HG03378 (cell line): ENCODE measurements at regions not wholly inside any gene's neighbourhood (a gene's known extent, or its start where the extent isn't known, plus 50 kb on each side); places are given as distances from the start of the nearest gene placed in this dataset.
A peak's percentile ranks its signal among the peaks of the same experiment; 100 is the strongest.

Experiments
- ATAC-seq: cut with Tn5 transposase; IDR thresholded peaks from one replicate; pipeline ENCODE4 v1.9.1; 2021; ENCODE audit warnings: mild to moderate bottlenecking, moderate library complexity; ENCODE audit not compliant: unreplicated experiment

DNA sequence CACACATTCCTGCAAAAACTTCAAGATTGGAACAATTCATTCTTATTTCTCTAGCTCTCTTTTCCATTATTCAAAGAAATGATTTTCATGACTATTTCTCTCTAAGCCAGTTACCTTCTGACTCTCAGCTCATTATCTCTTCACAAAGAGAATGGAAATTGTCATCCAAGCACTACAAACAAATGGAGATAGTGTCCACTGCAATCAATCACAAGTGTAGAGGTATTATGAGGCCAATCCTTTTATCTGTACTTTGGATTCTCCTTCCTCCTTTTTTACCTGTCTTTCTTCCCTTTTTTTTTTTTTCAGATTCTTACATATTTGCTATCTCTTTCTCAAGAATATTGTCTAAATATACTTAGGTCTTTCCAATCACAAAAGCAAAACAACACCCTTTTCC, 497.7 kb upstream of the MEF2C start:
- no peak for ATAC-seq

DNA sequence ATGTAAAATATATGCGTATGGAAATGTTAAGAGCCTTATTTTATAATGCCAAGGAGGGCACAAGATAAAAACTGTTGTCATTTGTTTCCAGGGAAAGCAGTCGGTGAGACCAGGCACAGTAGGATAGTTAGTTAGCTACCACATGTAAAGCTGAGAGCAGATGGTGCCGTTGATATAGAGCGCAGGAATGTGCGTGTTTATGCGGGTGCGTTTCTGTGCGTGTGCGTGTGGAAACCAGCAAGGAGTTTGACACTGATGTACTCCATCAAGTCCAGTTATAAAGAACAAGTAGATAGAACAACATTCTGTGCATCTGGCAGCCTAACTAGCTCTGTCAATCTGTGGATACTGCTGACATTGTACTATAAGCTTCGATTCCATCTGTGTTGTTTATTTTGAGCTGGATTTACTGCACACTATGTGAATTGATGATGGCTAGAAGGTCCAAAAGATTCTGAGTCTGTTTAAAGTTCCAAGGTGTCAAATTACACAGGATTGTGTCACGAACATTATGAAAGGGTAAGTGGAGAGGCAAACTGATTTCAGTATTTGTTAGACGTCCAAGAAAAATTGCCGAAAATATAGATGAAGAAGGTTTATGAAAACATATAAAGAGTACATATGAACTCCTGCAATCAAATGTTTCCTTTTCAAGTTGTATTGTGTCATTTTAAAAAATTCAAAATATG, 494.9 kb upstream of the MEF2C start:
- ATAC-seq: no peak

DNA sequence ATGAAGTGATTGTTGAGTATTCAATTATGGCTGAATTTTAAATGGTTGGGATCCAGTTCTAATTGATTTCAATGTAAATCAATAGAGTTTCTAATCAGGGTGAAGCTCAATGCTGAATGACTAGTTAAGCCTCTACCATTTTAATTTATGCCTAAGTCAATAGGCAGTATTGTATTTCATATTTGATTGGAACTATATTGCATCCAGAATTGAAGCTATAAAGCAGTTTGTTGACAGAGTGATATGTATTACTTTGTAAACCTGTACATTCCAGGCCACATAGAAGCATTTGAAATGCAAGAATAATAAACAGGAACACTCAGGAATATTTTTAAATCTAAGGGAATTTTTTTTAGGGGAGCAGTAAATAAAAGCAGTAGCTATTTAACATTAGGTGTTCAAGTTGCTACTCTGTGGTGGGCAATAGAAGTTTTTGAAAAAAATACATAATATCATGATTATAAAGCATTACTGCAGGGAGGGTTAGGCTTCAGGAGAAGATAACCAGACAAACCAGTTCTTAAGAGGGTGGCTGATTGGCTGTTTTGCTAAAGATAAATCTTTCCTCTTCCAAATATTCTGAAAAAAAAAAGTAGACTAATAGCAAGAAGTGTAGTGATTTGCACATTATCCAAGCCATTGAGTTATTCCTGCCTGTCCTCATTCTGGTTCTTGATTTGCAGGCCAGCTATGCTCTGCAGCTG, 492.0 kb upstream of the MEF2C start:
- no peak for ATAC-seq

DNA sequence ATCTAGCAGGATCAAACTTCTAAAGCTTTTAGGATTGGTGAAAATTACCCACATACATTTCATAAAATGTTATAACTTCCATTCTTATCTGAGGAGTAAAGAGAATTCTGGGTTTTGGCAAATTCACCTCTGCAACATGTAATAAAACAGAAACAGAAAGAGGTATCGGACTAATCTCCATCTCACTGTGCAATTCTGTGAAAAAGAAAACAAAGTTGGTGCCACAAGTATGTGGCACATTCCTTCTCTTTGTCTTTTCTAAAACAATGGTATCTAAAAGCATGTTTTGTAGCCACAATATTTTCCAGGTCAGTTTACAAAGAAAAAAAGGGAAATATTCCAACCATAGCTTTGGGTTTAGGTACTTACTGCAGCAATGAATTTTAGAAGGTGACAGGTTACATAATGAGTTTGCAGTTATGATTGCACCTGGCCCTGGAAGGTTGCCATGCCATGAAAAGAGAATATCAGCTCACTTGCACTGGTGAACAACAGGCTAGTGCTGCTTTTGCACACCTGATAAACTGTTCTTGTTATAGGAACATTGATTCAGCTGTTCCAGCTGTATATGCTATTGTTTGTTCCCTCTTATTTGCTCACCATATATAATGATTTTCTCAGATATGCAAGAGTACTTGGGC, 491.3 kb upstream of the MEF2C start:
- ATAC-seq: no peak

DNA sequence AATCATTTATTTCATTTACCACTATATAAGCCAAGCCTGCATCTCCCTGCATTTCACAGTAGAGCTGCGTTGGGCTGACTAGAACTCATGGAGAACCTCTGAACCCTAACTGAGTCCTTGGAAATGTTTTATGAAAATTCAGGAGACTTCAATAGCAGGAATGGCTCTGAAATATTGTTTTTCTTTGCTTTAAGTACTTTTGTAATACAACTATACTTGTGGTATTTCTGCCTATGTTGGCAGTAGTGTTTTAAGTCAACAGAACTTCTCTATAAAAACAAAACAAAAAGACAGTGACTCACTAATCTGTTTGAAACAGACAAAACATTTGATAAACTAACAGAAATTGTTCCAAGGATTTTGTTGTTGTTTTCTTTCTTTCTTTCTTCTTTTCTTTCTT, 489.2 kb upstream of the MEF2C start:
- no peak for ATAC-seq

DNA sequence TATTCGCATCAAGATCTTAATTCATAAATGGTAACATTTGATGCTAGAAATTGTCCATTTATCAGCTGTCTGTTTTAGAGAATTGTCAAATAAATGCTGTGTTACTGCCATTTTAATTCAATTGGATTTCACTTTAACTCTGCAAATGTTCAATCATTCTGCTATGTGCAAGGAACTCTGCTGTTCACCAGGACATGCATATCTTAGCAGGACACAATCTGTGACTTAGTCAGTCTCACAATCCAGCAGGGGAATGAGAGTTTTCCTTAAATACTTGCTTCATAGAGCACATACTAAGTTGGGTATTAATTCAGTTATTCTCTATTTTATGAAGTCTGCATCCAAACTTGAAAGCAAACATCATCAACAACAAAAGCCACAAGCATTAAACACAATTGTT, 488.7 kb upstream of the MEF2C start:
- ATAC-seq: no peak

DNA sequence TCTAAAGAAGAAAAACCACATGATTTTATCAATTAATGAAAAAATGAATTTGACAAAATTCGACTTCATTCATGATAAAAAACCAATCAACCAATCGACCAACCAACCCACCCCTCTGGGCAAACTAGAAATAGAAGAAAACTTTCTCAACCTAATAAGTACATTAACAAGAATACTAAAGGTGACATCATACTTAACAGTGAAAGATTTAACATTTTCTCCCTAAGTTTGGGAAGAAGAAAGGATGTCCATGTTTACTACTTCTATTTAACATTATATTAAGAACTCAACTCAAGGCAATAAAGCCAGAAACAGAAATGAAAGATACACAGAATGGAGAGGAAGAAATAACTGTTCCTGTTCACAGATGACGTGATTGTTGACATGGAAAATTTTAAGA, 476.1 kb upstream of the MEF2C start:
- no peak for ATAC-seq

DNA sequence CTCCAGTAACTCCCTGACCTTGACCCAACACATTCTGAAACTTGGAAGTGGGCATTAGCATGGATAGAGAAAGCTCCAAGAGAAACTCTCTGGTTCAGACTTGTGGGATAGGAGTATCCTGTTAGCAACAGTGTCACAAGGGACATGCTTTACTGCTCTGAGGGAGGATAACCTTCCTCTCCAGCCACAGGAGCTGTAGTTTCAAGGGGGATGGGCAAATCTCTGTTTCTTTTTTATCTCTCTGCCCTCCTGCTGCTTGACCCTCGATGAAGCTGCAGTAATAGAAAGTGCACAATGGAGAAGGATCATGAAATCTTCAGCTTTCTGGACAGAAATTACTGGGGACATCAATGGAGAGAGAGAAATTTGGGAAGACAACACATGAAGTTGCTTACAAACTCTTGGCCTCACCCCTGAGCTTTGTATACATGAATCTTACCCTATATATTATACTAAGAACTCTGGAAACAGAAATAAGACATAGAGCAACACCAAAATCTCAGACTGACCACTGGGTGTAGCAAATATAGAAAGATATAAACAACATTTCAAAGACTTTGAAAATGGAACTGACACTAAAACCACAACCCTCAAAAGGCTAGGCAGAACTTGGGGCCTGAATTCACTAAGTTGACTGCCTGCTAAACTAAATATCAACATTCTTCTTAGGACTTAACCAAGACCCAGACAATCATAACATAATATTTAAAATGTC, 471.0 kb upstream of the MEF2C start:
- peak; percentile 53 for ATAC-seq

DNA sequence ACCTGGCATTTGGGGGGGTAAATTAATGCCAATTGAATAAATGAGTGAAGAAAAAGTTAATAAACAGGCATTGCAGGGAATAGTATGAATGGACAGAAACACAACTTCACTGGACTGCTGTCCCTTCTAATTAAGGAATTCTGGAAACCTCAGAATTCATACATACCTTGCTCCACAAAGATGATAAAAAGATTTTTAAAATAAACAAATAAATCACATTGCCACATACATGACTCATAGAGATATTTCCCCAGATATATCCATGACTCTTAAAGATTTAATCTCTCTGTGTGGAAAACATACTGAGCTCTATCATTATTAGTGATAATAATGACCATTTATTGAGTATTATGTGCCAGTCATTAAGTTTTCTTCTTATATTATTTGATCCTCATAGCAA, 469.0 kb upstream of the MEF2C start:
- ATAC-seq: no peak

DNA sequence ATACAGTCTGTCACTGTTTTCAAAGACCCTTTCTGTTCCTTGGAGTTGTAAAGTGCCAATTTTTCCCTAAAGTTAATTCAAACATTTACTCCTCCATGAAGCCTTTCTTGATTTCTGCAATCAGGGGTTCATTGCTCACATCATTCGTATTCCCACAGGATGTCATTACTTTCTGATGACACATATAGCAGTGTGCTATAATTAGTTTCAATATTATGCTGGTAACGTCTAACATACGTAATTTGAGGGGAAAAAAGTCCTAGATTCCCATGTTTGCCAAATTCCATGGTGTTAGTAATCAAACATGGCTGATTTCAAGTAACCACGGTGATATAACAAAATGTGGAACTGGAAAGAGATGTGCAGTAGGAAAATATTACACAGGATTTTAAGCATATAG, 468.2 kb upstream of the MEF2C start:
- ATAC-seq: no peak

DNA sequence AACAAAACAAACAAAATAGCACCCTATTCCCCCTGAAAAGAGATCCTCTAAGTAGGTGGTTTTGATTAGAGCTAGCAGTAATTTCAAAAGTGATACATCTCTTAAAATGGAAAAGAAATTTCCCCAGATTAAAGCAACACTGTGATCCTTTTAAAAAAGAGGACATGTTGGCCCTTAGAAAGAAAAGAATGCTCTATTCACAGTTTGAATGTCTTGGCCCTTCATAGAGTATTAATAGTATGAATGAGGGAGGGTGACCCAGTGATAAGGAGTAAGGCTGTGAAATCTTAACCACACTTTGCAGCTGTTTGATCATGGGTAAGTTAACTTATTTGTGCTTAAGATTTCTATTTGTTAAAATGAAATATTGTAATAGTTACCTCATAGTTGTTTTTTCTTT, 467.7 kb upstream of the MEF2C start:
- ATAC-seq: no peak

DNA sequence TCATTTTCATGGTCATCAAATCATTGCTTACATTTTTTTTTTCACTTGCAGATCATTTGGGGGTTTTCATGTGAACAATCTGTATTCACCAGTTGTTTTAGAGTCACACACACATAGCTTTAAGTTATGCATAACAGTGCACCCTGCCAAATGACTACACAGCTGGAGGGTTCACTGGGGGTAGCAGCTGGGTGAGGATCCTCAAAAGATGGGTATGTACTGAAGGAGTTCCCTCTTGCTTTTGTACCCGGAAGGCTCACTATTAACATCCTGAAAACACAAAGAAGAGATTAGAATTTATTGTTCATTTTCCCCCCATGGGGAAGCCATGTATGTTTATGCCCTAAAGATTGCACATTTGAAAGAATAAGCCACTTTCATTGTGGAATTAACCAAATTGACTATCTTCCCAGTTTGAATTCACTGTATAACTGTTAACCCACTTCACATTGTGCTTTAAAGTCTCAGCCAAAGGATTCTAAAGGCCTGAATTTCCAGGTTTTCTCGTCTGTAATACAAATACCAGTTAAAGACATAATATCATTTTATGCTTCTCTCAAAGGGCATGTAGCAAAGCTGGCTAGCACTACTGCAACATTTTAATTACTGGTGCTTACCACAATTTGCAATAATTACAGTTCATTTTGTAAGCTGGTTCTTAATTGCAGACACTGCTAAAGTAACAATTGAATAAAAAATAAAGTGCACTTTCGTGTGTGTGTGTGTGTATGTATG, 466.4 kb upstream of the MEF2C start:
- ATAC-seq: no peak

DNA sequence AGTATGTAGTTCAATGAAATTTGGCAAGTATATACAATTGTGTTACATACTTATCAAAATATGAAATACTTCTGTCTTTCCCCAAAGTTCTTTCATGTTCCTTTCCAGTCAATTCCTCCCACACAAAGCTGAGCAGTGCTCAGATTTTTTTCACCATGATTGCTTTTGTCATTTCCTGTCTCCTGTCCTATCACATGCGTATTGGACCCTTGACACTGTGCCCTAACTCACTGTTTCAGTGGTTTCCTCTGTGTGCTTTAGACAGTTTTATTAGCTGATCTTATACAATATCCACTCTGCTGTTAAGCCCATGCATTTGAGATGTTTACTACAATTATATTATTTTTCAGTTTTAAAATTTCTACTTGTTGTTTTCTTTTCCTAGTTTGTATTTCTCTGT, 463.6 kb upstream of the MEF2C start:
- no peak for ATAC-seq

DNA sequence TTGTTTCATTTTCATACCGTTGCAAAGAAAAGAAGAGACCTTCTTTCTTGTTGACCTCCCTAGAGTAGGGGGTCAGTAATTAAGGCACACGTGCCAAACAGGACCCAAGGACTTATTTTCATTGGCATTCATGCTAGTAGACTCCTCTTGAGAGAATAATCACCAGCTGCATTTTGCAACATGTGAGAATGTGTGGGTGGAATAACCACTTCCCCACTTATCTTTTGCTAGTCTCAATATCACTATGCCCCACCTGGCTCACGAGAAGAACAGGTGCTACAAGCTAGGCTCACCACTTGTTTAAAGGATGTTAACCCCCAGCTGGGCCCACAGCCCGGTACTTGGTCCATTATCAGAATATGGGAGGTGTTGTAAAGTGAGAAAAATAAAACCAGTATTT, 460.7 kb upstream of the MEF2C start:
- peak; percentile 94 for ATAC-seq

DNA sequence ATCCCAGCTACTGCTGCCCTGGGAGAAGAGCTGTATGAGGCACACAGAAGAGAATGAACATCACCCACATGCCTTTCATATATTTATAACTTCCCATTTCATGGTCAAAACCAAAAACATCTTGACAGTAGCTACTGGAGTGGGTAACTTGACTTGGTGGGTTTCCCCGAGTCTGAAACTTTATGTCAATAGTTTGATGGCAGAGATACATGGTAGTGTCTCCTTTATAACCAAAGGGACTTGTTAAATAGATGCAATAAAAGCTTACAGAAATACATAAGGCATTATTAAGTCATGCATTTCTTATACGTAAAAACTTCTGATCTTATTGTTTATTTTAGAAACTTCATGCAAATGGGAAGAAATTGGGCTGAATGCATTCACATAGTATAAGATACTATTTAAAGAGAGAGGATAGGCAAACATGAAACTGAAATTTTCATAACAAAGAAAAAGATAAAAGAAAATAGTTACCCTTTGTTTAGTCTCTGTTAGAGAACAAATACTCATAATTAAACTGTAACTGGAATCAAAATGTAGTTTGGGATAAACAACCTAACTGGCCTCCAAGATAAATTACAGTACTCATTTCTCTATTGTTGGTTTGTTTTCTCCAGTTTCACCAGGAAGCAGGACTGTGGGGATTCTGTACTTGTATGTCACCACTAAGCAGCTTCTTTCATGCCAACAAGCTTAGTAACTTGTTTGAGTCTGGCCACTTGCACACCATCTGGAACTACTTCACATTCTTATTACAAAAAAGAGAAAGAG, 459.3 kb upstream of the MEF2C start:
- peak; percentile 29 for ATAC-seq

DNA sequence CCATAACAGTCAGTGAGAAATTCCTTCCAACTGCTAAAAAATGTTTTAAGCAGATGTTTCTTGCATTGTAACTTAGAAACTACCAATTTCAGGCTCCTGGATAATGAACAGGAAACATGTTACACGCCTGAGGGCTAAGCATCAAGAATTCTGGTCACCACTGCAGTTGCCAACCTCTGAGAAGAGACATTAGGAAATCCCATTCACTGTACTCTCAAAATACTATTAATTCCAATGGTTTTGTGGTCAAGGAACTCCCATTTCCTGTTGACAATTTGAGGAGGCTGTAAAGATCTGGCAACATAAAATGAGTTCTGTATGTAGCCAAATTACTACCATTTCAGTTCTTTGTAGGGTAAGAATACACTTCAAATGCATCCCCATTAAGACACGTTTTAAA, 456.0 kb upstream of the MEF2C start:
- no peak for ATAC-seq

DNA sequence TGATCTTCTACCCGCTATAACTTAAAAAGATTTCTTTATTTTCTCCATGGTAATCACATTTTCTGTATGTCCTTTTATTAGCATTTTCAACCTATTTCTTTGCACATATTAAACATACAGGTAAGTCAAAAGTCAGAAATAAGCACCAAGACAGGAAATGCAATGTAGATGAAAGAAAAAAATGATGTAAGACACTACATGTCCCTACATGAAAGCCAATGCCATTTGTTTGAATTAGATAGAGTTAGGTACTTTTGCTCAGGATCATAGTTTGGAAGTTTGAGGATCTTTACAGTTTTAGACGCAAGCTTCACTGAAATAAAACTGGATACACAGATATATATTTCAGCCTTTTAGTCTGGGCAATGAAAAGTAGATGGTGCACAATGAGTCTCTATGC, 453.1 kb upstream of the MEF2C start:
- ATAC-seq: no peak

DNA sequence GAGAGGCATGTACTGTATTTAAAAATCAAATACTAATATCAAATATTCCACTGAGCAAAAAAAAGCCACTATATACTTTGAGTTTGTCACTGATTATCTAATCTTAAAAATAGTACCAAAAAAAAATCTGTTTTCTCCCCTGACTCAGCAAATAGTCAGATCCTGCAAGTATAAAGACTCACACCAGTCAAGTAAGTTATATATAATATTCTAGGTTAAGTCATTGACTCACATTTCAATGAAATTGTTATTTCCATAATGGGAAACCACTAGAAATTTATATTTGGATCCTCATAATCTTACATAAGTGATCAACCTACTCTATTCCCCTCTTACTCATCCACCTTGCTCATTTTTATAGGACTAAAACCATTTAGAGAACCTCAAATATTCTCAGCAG, 447.2 kb upstream of the MEF2C start:
- no peak for ATAC-seq

DNA sequence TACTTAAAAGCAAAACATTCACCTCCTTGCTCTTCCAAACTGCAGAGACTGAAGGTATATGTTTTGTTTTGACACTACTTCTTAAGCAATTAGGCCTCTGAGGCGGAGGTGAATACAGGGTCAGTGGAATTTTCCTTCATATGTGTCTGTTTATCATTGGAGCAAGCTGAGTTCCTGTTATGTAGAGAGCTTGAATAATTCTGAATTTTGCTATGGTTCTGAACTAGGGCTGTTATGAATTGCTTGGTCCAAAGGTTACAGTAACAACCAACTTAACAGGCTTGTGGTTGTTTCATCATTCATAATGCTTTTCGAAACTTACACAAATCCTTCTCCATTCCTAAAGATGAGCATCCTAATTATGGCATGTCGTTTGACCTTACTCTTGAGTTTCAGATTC, 444.6 kb upstream of the MEF2C start:
- no peak for ATAC-seq

DNA sequence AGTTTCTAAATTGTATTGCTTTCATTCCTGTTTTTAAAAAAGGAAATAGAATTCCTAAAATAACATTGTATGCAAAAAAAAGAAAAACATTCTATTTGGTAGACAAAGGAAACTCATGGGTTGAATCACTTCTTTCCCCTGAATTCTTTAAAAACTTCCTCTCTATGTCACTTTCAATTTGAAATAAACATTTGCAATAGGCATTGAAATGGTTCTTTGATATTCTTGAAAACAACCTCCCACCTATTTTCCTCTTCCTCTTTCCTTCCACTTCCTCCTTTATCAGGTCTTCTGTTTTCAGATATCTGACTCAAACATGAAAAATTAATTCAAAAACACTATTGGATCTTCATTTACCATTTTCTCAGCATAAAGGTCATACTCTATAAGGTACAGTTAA, 442.0 kb upstream of the MEF2C start:
- no peak for ATAC-seq
